ENCODE measurements at regions not wholly inside any gene's neighbourhood (a gene's known extent, or its start where the extent isn't known, plus 50 kb on each side); places are given as distances from the start of the nearest gene placed in this dataset.

GRCh38 chr4:163649557-163650091 is 155.1 kb downstream of the TMA16 start:
- Histone ChIP-seq H3K4me3 (replicated peaks; ENCODE audit: low read depth, low read length) (no peak overlapping the region), H3K36me3 (ENCODE audit: control insufficient read depth, insufficient read depth, low read length) (no peaks in the 10 kb centered on the region), H3K27me3 (replicated peaks; ENCODE audit: control insufficient read depth, insufficient read depth, low read length) (no peaks in the 10 kb centered on the region)
- no peak for DNase-seq (ENCODE audit: extremely low read depth, insufficient read length)
- TF ChIP-seq CTCF (IDR thresholded peaks at IDR 0.05; ENCODE audit: insufficient read depth, low read length, poor library complexity, severe bottlenecking), result no peak

- TF ChIP-seq CTCF (IDR thresholded peaks at IDR 0.05; ENCODE audit: insufficient read depth, low read length, poor library complexity, severe bottlenecking), result no peak
- DNase-seq (ENCODE audit: extremely low read depth, insufficient read length), result no peak
- Histone ChIP-seq H3K4me3 (replicated peaks; ENCODE audit: low read depth, low read length) (no peak overlapping the region), H3K36me3 (ENCODE audit: control insufficient read depth, insufficient read depth, low read length) (no peaks in the 10 kb centered on the region), H3K27me3 (replicated peaks; ENCODE audit: control insufficient read depth, insufficient read depth, low read length) (no peaks in the 10 kb centered on the region)
Observed at GRCh38 chr4:163651761-163652160, 157.3 kb downstream of the TMA16 start.

GRCh38 chr4:163654621-163655020 is 160.1 kb downstream of the TMA16 start:
- Histone ChIP-seq H3K4me3 (replicated peaks; ENCODE audit: low read depth, low read length) (no peak overlapping the region), H3K27me3 (replicated peaks; ENCODE audit: control insufficient read depth, insufficient read depth, low read length) (no peaks in the 10 kb centered on the region), H3K36me3 (ENCODE audit: control insufficient read depth, insufficient read depth, low read length) (no peaks in the 10 kb centered on the region)
- TF ChIP-seq CTCF (IDR thresholded peaks at IDR 0.05; ENCODE audit: insufficient read depth, low read length, poor library complexity, severe bottlenecking), result no peak
- DNase-seq (ENCODE audit: extremely low read depth, insufficient read length), result no peak

GRCh38 chr4:163660636-163661035 is 166.1 kb downstream of the TMA16 start:
- Histone ChIP-seq H3K27me3 (replicated peaks; ENCODE audit: control insufficient read depth, insufficient read depth, low read length) (no peaks in the 10 kb centered on the region), H3K4me3 (replicated peaks; ENCODE audit: low read depth, low read length) (no peak overlapping the region), H3K36me3 (ENCODE audit: control insufficient read depth, insufficient read depth, low read length) (no peaks in the 10 kb centered on the region)
- no peak for TF ChIP-seq CTCF (IDR thresholded peaks at IDR 0.05; ENCODE audit: insufficient read depth, low read length, poor library complexity, severe bottlenecking)
- DNase-seq (ENCODE audit: extremely low read depth, insufficient read length), result no peak

GRCh38 chr4:163662768-163663167 is 168.3 kb downstream of the TMA16 start:
- no peak for DNase-seq (ENCODE audit: extremely low read depth, insufficient read length)
- H3K27me3 ChIP-seq (replicated peaks; ENCODE audit: control insufficient read depth, insufficient read depth, low read length), result no peaks in the 10 kb centered on the region
- no peak overlapping the region for H3K4me3 ChIP-seq (replicated peaks; ENCODE audit: low read depth, low read length)
- no peak for TF ChIP-seq CTCF (IDR thresholded peaks at IDR 0.05; ENCODE audit: insufficient read depth, low read length, poor library complexity, severe bottlenecking)
- H3K36me3 ChIP-seq (ENCODE audit: control insufficient read depth, insufficient read depth, low read length), result no peaks in the 10 kb centered on the region

All from GM06990 (cell line).